GM21717 (cell line): ENCODE measurements at regions not wholly inside any gene's neighbourhood (a gene's known extent, or its start where the extent isn't known, plus 50 kb on each side); places are given as distances from the start of the nearest gene placed in this dataset.

Experiments
- ATAC-seq: cut with Tn5 transposase; IDR thresholded peaks from one replicate; pipeline ENCODE4 v1.9.1; 2021; ENCODE audit warnings: mild to moderate bottlenecking, moderate library complexity; ENCODE audit not compliant: unreplicated experiment

- no peak for ATAC-seq
Observed at GRCh38 chr16:87183647-87184046, 133.5 kb downstream of the C16orf95 start.

- no peak for ATAC-seq
Observed at GRCh38 chr16:87185308-87185707, 131.9 kb downstream of the C16orf95 start.

GRCh38 chr16:87185983-87186382 lies 131.2 kb downstream of the C16orf95 start:
- ATAC-seq, result no peak

- no peak for ATAC-seq
Observed at GRCh38 chr16:87186446-87186845, 130.7 kb downstream of the C16orf95 start.

GRCh38 chr16:87186876-87187533 lies 130.2 kb downstream of the C16orf95 start:
- ATAC-seq, result no peak

GRCh38 chr16:87188104-87188503 lies 129.1 kb downstream of the C16orf95 start:
- ATAC-seq, result no peak

GRCh38 chr16:87189426-87189825 lies 127.8 kb downstream of the C16orf95 start:
- ATAC-seq, result no peak

- no peak for ATAC-seq
Observed at GRCh38 chr16:87190288-87191230, 126.6 kb downstream of the C16orf95 start.

- no peak for ATAC-seq
Observed at GRCh38 chr16:87192452-87193073, 124.6 kb downstream of the C16orf95 start.

GRCh38 chr16:87194172-87194571 lies 123.0 kb downstream of the C16orf95 start:
- no peak for ATAC-seq

- no peak for ATAC-seq
Observed at GRCh38 chr16:87195161-87195560, 122.0 kb downstream of the C16orf95 start.

- ATAC-seq, result no peak
Observed at GRCh38 chr16:87196231-87196630, 121.0 kb downstream of the C16orf95 start.

GRCh38 chr16:87196661-87197060 lies 120.5 kb downstream of the C16orf95 start:
- no peak for ATAC-seq

- no peak for ATAC-seq
Observed at GRCh38 chr16:87198328-87198832, 118.8 kb downstream of the C16orf95 start.

- ATAC-seq, result no peak
Observed at GRCh38 chr16:87198881-87199280, 118.3 kb downstream of the C16orf95 start.

GRCh38 chr16:87199379-87199778 lies 117.8 kb downstream of the C16orf95 start:
- no peak for ATAC-seq

- ATAC-seq, result no peak
Observed at GRCh38 chr16:87199901-87200300, 117.3 kb downstream of the C16orf95 start.

GRCh38 chr16:87200637-87201036 lies 116.6 kb downstream of the C16orf95 start:
- no peak for ATAC-seq

- ATAC-seq, result no peak
Observed at GRCh38 chr16:87201052-87201451, 116.1 kb downstream of the C16orf95 start.

- ATAC-seq, result no peak
Observed at GRCh38 chr16:87201790-87202189, 115.4 kb downstream of the C16orf95 start.

GRCh38 chr16:87202346-87202745 lies 114.8 kb downstream of the C16orf95 start:
- no peak for ATAC-seq
